ENCODE measurements at regions not wholly inside any gene's neighbourhood (a gene's known extent, or its start where the extent isn't known, plus 50 kb on each side); places are given as distances from the start of the nearest gene placed in this dataset.
A peak's percentile ranks its signal among the peaks of the same experiment; 100 is the strongest.

DNA sequence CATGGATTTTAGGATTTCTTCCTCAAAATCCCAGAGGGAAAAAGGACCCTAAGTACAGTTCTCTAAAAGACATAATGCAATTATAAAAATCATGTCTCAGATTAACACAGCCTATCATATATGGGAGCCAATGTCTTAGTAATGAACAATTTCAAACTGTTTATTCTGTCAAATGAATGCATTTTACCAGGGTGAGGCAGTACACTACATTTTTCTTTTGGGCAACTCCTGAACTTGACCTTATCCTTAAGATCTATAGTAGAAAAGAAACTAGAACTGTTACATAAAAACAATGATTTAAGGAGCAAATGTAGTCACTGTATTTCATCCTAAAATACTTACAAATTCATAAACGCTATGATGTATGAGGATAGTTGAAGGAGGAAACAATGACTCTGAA lies 226.3 kb upstream of the B3GALT2 start:
- Histone ChIP-seq H3K9me3 (ENCODE audit: control insufficient read depth in 1 of 2, low read length in 2 of 2) (no peaks in the 10 kb centered on the region), H3K36me3 (ENCODE audit: control insufficient read depth in 1 of 2, insufficient read depth in 2 of 2, low read length in 2 of 2) (no peaks in the 10 kb centered on the region), H3K27ac (ENCODE audit: low read length) (no peak overlapping the region), H3K27me3 (ENCODE audit: low read depth, low read length) (no peaks in the 10 kb centered on the region), H3K4me3 (ENCODE audit: low read depth in 1 of 2, low read length in 2 of 2) (no peak overlapping the region), H3K4me1 (ENCODE audit: control insufficient read depth in 1 of 2, insufficient read depth in 2 of 2, low read length in 2 of 2) (no peaks in the 10 kb centered on the region)

DNA sequence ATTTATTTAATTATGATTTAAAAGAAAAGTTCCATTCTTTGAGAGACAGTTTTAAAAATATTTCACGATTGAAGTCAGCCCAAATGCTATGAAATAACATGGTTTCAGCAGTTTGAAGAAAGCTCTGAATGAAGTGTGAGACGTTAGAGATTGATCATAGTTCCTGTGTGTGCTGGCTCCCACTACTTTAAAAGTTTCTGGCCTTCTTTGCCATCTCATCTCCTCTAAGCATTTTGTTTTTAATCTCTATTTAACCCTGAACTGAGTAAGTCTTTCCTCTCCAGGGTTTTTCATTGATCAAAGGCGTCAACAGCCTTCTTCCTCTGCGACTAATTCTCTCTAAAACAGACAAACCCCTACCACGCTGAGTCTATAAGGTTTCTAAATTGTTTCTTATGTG lies 225.3 kb upstream of the B3GALT2 start:
- Histone ChIP-seq H3K4me1 (ENCODE audit: control insufficient read depth in 1 of 2, insufficient read depth in 2 of 2, low read length in 2 of 2) (peaks cover 0 to 7% of the 10 kb centered on the region in 2 donors), H3K36me3 (ENCODE audit: control insufficient read depth in 1 of 2, insufficient read depth in 2 of 2, low read length in 2 of 2) (no peaks in the 10 kb centered on the region), H3K4me3 (ENCODE audit: low read depth in 1 of 2, low read length in 2 of 2) (no peak overlapping the region), H3K9me3 (ENCODE audit: control insufficient read depth in 1 of 2, low read length in 2 of 2) (no peaks in the 10 kb centered on the region), H3K27me3 (ENCODE audit: low read depth, low read length) (no peaks in the 10 kb centered on the region), H3K27ac (ENCODE audit: low read length) (no peak overlapping the region)

DNA sequence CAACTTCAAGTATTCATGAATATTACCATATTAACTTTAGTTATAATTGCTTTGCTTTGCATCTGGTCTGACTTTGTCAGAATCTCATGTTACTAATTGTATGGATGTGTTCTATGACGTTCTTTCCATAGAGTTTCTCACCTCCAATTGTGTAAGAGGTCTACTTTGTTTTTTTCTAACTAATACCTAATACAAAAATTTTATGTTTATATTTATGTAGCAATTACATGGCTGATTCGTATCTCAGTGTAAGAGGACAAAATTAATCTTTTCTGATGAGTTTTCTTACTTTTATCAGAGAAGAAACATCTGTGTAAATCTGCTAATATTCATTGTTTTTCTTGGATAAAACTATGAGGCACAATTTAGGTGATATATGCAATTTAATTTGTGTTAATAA lies 224.8 kb upstream of the B3GALT2 start:
- H3K4me3 ChIP-seq (ENCODE audit: low read depth in 1 of 2, low read length in 2 of 2), result no peak overlapping the region
- H3K27me3 ChIP-seq (ENCODE audit: low read depth, low read length), result no peaks in the 10 kb centered on the region
- no peaks in the 10 kb centered on the region for H3K9me3 ChIP-seq (ENCODE audit: control insufficient read depth in 1 of 2, low read length in 2 of 2)
- H3K4me1 ChIP-seq (ENCODE audit: control insufficient read depth in 1 of 2, insufficient read depth in 2 of 2, low read length in 2 of 2), result peaks cover 0 to 9% of the 10 kb centered on the region in 2 donors
- no peak overlapping the region for H3K27ac ChIP-seq (ENCODE audit: low read length)
- H3K36me3 ChIP-seq (ENCODE audit: control insufficient read depth in 1 of 2, insufficient read depth in 2 of 2, low read length in 2 of 2), result no peaks in the 10 kb centered on the region

- Histone ChIP-seq H3K4me1 (ENCODE audit: control insufficient read depth in 1 of 2, insufficient read depth in 2 of 2, low read length in 2 of 2) (peaks cover 0 to 9% of the 10 kb centered on the region in 2 donors), H3K36me3 (ENCODE audit: control insufficient read depth in 1 of 2, insufficient read depth in 2 of 2, low read length in 2 of 2) (no peaks in the 10 kb centered on the region), H3K27me3 (ENCODE audit: low read depth, low read length) (no peaks in the 10 kb centered on the region), H3K27ac (ENCODE audit: low read length) (peak overlapping the region; percentile 27), H3K4me3 (ENCODE audit: low read depth in 1 of 2, low read length in 2 of 2) (peak overlapping the region in 1 of 2 donors; percentile 37), H3K9me3 (ENCODE audit: control insufficient read depth in 1 of 2, low read length in 2 of 2) (peaks cover 0 to 2% of the 10 kb centered on the region in 2 donors)
Measured at GRCh38 chr1:193408782-193409293, 222.4 kb upstream of the B3GALT2 start.

GRCh38 chr1:193406901-193407300 lies 220.5 kb upstream of the B3GALT2 start:
- no peak overlapping the region for H3K27ac ChIP-seq (ENCODE audit: low read length)
- no peaks in the 10 kb centered on the region for H3K27me3 ChIP-seq (ENCODE audit: low read depth, low read length)
- H3K4me3 ChIP-seq (ENCODE audit: low read depth in 1 of 2, low read length in 2 of 2), result no peak overlapping the region
- H3K9me3 ChIP-seq (ENCODE audit: control insufficient read depth in 1 of 2, low read length in 2 of 2), result peaks cover 0 to 2% of the 10 kb centered on the region in 2 donors
- H3K4me1 ChIP-seq (ENCODE audit: control insufficient read depth in 1 of 2, insufficient read depth in 2 of 2, low read length in 2 of 2), result peaks cover 0 to 12% of the 10 kb centered on the region in 2 donors
- no peaks in the 10 kb centered on the region for H3K36me3 ChIP-seq (ENCODE audit: control insufficient read depth in 1 of 2, insufficient read depth in 2 of 2, low read length in 2 of 2)

DNA sequence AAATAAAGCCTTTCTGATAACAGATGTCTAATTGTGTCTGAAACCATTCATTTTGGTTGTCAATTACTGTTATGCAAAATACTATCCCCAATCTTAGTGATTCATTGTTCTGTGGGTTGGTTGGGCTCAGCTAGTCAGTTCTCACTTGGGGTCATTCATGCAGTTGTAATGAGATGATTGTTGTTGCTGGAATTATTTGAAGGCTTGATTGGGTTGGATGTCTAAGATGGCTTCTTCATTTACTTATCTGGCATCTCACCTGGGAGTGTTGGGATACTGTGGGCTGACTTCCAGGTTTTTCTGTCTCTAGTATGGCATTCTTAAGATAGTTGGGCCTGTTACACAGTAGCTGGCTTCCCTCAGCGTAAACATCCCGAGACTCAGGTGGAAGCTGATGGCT lies 217.8 kb upstream of the B3GALT2 start:
- Histone ChIP-seq H3K4me1 (ENCODE audit: control insufficient read depth in 1 of 2, insufficient read depth in 2 of 2, low read length in 2 of 2) (peaks cover 0 to 12% of the 10 kb centered on the region in 2 donors), H3K9me3 (ENCODE audit: control insufficient read depth in 1 of 2, low read length in 2 of 2) (peaks cover 0 to 2% of the 10 kb centered on the region in 2 donors), H3K27me3 (ENCODE audit: low read depth, low read length) (no peaks in the 10 kb centered on the region), H3K4me3 (ENCODE audit: low read depth in 1 of 2, low read length in 2 of 2) (no peak overlapping the region), H3K27ac (ENCODE audit: low read length) (no peak overlapping the region), H3K36me3 (ENCODE audit: control insufficient read depth in 1 of 2, insufficient read depth in 2 of 2, low read length in 2 of 2) (no peaks in the 10 kb centered on the region)

DNA sequence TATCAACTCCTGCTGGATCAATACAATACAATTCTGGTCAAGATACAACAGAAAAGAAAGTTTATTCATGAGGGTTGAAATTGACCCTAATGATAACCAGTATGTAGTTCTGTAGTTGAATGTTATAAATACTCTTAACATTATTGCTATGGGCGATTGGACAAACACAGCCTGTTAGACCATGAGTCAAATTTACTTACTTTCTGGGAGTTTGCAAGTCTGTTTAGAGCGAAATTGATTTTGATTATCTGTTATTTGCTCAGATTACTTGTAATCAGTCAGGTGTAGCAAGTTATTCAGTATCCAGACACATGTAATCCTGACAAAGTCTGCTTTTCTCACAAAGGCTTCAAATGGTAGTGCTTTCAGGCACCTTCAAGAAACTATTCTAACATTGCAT lies 216.6 kb upstream of the B3GALT2 start:
- Histone ChIP-seq H3K27ac (ENCODE audit: low read length) (no peak overlapping the region), H3K4me3 (ENCODE audit: low read depth in 1 of 2, low read length in 2 of 2) (no peak overlapping the region), H3K36me3 (ENCODE audit: control insufficient read depth in 1 of 2, insufficient read depth in 2 of 2, low read length in 2 of 2) (no peaks in the 10 kb centered on the region), H3K27me3 (ENCODE audit: low read depth, low read length) (no peaks in the 10 kb centered on the region), H3K9me3 (ENCODE audit: control insufficient read depth in 1 of 2, low read length in 2 of 2) (peaks cover 0 to 2% of the 10 kb centered on the region in 2 donors), H3K4me1 (ENCODE audit: control insufficient read depth in 1 of 2, insufficient read depth in 2 of 2, low read length in 2 of 2) (peaks cover 0 to 12% of the 10 kb centered on the region in 2 donors)

DNA sequence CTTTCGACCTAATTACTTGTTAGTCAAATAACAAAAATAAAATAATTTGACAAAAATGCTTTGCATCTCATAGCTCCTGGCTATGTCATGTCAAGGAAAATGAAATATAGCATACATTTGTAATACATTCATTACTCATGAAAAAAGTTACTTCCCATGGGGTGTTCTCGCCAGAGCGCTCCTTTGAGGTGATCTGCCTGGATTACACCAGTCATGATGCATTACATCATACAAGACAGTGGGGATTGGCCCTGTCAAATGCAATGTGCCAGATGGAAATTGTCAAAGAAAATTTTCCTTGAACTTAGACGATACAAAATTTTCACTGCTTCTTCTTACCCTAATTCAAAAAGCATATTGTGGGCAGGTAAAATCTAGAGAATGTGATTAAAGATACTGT lies 215.6 kb upstream of the B3GALT2 start:
- Histone ChIP-seq H3K4me1 (ENCODE audit: control insufficient read depth in 1 of 2, insufficient read depth in 2 of 2, low read length in 2 of 2) (peaks cover 0 to 9% of the 10 kb centered on the region in 2 donors), H3K27me3 (ENCODE audit: low read depth, low read length) (no peaks in the 10 kb centered on the region), H3K36me3 (ENCODE audit: control insufficient read depth in 1 of 2, insufficient read depth in 2 of 2, low read length in 2 of 2) (no peaks in the 10 kb centered on the region), H3K4me3 (ENCODE audit: low read depth in 1 of 2, low read length in 2 of 2) (no peak overlapping the region), H3K9me3 (ENCODE audit: control insufficient read depth in 1 of 2, low read length in 2 of 2) (peaks cover 0 to 2% of the 10 kb centered on the region in 2 donors), H3K27ac (ENCODE audit: low read length) (no peak overlapping the region)

- no peak overlapping the region for H3K4me3 ChIP-seq (ENCODE audit: low read depth in 1 of 2, low read length in 2 of 2)
- no peaks in the 10 kb centered on the region for H3K27me3 ChIP-seq (ENCODE audit: low read depth, low read length)
- H3K27ac ChIP-seq (ENCODE audit: low read length), result no peak overlapping the region
Measured at GRCh38 chr1:193394336-193394735, 207.9 kb upstream of the B3GALT2 start.

DNA sequence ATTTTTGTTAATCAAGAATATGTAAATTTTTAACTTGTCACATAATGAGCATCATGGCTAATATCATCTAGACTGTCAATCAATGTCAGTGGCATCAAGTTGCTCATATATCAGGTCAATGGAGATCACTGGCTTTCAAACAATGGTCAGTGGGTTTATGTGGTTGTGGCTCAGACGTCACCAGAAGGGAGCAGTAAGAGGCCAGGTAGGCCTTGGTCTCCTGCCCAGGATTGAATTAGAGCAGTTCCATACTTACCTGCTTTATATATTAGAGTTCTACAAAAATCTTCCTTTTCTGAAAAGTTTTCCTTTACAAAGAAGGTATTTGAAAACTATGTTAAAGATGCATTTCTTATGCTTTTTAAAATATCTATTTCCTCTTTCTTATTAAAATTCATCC lies 206.3 kb upstream of the B3GALT2 start:
- Histone ChIP-seq H3K27ac (ENCODE audit: low read length) (no peak overlapping the region), H3K4me1 (ENCODE audit: control insufficient read depth in 1 of 2, insufficient read depth in 2 of 2, low read length in 2 of 2) (no peaks in the 10 kb centered on the region), H3K36me3 (ENCODE audit: control insufficient read depth in 1 of 2, insufficient read depth in 2 of 2, low read length in 2 of 2) (no peaks in the 10 kb centered on the region), H3K9me3 (ENCODE audit: control insufficient read depth in 1 of 2, low read length in 2 of 2) (no peaks in the 10 kb centered on the region), H3K27me3 (ENCODE audit: low read depth, low read length) (no peaks in the 10 kb centered on the region), H3K4me3 (ENCODE audit: low read depth in 1 of 2, low read length in 2 of 2) (no peak overlapping the region)

More at GRCh38 chr1:193394336-193394735, 207.9 kb upstream of the B3GALT2 start:
- no peaks in the 10 kb centered on the region for H3K4me1 ChIP-seq (ENCODE audit: control insufficient read depth in 1 of 2, insufficient read depth in 2 of 2, low read length in 2 of 2)
- H3K9me3 ChIP-seq (ENCODE audit: control insufficient read depth in 1 of 2, low read length in 2 of 2), result no peaks in the 10 kb centered on the region
- H3K36me3 ChIP-seq (ENCODE audit: control insufficient read depth in 1 of 2, insufficient read depth in 2 of 2, low read length in 2 of 2), result no peaks in the 10 kb centered on the region

DNA sequence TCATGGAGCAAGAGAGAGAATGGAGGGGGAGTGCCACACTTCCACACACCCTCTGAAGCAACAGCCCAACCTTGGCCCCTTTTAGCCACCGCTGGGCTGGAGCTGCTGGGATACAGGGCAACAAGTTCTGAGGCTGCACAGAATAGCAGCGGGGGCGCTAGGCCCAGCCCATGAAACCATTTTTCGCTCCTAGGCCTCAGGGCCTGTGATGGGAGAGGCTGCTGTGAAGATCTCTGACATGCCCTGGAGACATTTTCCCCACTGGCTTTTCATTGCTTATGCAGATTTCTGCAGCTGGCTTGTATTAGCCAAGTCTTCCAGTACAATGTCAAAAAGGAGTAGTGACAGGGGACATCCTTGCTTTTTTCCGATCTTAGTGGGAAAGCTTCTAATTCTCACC lies 202.3 kb upstream of the B3GALT2 start:
- Histone ChIP-seq H3K27ac (ENCODE audit: low read length) (no peak overlapping the region), H3K27me3 (ENCODE audit: low read depth, low read length) (no peaks in the 10 kb centered on the region), H3K9me3 (ENCODE audit: control insufficient read depth in 1 of 2, low read length in 2 of 2) (no peaks in the 10 kb centered on the region), H3K36me3 (ENCODE audit: control insufficient read depth in 1 of 2, insufficient read depth in 2 of 2, low read length in 2 of 2) (no peaks in the 10 kb centered on the region), H3K4me3 (ENCODE audit: low read depth in 1 of 2, low read length in 2 of 2) (no peak overlapping the region), H3K4me1 (ENCODE audit: control insufficient read depth in 1 of 2, insufficient read depth in 2 of 2, low read length in 2 of 2) (no peaks in the 10 kb centered on the region)

DNA sequence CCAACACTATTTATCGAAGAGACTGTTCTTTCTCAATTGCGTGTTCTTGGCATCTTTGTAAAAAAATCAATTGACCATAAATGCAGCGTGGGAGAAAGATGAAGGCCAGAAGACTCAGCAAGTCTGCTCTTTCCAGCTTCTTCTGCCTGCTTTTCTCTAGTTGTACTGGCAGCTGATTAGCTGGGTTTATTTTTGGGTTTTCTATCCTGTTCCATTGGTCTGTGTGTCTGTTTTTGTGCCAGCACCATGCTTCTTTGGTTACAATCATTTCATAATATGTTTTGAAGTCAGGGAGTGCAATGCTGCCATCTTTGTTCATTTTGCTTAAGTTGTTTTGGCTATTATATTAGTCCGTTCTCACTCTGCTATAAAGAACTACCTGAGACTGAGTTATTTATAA lies 201.8 kb upstream of the B3GALT2 start:
- no peaks in the 10 kb centered on the region for H3K27me3 ChIP-seq (ENCODE audit: low read depth, low read length)
- no peaks in the 10 kb centered on the region for H3K36me3 ChIP-seq (ENCODE audit: control insufficient read depth in 1 of 2, insufficient read depth in 2 of 2, low read length in 2 of 2)
- H3K27ac ChIP-seq (ENCODE audit: low read length), result no peak overlapping the region
- H3K4me3 ChIP-seq (ENCODE audit: low read depth in 1 of 2, low read length in 2 of 2), result no peak overlapping the region
- H3K9me3 ChIP-seq (ENCODE audit: control insufficient read depth in 1 of 2, low read length in 2 of 2), result no peaks in the 10 kb centered on the region
- H3K4me1 ChIP-seq (ENCODE audit: control insufficient read depth in 1 of 2, insufficient read depth in 2 of 2, low read length in 2 of 2), result no peaks in the 10 kb centered on the region
